NCI-H345 treated with DMSO at 0.1 percent for 48 hours (cell line): ENCODE measurements at regions not wholly inside any gene's neighbourhood (a gene's known extent, or its start where the extent isn't known, plus 50 kb on each side); places are given as distances from the start of the nearest gene placed in this dataset.

Experiments used
- DNase-seq: peaks from one replicate; lab custom pipeline; 2025; ENCODE audit not compliant: unreplicated experiment; lab: John Stamatoyannopoulos, UW

- DNase-seq: no peak
These were observed 315.4 kb downstream of the DIPK2A start for GRCh38 chr3:144287001-144287400.

GRCh38 chr3:144289057-144289456 is 317.4 kb downstream of the DIPK2A start:
- DNase-seq: no peak

DNA sequence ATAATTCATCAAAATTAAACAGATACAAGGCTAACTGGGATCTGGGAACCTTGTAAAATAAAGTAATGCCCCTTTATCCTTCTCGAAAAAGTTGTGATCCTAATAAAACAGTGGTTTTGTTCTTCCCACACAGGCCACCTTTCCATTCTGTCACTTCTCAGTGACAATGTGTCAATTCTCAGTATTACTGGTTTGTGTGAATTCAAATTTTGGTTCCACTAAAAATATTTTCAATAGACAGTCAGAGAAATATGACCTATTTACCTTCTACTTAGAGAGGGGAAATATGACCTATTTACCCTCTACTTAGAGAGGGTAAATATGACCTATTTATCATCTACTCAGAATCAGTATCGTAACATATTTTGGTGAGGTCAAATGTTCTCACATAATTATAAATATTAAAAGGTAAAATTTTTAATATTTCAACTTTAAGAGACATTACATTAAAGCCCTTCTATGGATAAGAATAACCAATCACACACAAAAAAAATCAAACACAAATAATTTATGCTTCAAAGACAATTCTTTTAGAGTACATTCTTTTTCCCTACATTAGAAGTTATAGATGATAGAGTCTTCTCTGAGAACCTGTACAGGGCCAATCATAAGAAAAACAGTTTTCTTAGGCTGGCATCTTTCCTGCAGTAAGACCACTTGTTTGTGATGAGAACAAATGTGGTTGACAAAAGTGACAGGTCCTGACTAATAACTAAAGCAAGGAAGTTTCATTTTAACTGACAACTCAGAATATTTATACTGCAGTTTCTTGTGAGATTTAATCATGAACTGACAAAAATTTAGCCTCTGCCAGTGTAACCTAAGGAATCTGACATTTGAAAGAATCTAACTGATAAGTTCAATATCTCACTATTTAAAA is 323.3 kb downstream of the DIPK2A start:
- no peak for DNase-seq

DNA sequence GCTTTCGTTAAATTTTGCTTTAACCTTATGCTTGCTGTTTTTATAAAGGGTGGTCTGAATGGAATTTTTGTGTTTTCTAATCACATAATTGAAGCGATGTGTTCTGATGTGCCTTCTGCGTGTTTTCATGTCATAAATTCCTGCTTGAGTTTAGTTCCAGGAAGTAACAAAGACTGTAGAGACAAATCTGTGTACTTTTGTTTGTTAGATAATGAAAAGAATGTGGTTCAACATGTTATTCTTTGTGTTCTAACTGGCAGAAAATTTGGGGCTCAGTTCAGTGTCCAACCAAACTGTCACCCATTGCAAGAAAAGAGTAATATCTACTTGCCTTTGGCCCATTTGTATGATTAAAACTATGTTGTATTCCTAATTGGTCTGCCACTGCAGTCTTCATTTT is 324.0 kb downstream of the DIPK2A start:
- no peak for DNase-seq

- DNase-seq: no peak
These were observed 325.2 kb downstream of the DIPK2A start for GRCh38 chr3:144296808-144297207.

- no peak for DNase-seq
These were observed 330.2 kb downstream of the DIPK2A start for GRCh38 chr3:144301863-144302262.

DNA sequence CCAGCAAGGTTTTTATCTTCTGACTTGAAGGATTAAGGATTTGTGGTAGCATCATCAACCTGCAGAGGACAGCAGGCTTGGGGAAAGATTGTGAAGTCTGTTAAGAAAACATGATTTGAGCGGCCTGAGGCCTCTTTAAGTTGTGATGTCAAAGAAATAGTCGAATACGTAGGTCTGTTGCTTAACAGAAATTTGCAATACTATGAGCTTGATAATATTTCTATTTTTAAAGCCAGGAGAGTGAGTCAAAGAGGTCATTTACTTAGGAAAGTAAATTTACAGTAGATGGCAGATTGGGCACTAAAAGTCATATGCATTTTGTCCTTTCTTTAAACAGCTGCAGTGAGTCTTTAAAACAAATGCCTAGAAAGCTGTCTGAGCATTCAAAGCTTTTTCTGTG is 336.3 kb downstream of the DIPK2A start:
- DNase-seq: no peak

DNA sequence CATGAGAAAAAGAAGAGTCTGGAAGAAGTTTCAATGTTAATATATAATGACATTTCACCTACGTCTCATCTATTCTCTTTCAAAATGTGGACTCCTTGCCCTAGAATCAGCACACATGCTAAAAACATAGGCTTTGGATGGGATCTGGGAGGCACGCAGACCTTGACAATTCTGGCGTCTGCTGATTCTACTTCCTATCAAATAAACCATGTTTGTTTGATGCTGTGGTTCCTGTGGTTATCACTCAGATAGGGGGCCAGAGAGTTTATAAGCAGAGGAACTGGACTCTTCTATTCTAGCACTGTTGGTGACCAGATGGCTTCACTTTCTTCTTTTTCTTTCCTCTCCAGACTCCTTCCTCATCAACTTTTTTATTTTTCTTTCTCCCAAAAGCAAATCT is 336.8 kb downstream of the DIPK2A start:
- DNase-seq: no peak

DNA sequence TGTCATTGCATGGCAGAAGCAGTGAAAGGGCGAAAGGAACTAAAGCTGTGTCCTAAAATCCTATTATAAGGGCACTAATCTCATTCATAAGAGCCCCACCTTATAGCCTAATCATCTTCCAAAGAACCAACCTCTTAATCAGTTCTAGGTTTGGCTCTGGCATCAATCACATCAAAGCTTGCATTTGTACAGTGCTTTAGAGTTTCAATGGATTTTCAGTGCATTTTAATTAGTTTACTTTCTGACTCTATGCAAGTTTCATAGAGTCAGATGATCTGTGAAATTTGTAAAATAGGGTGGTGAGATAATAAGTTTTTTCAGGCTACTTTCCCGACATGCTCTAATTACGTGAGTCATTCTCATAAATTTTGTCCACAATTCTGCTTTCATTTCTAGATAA is 341.1 kb downstream of the DIPK2A start:
- no peak for DNase-seq

- no peak for DNase-seq
These were observed 343.3 kb downstream of the DIPK2A start for GRCh38 chr3:144314946-144315345.

DNA sequence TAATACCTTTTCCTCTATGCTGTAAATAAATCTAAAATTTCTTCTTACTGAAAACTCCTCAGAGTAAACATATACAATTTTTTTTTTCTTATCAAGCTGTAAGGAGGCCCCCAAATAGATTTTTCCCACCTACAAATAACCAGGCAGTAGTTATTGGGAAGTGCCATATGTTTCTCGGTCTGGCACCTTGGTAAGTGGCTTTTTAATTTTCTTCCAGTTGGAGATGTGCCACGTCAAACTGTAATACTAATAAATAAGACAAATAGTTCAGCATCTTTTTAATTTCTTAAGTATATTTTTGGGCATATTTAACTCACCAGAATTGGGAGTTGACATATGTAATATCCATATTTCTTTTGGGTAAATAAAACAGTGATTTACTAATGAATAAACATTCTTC is 346.3 kb downstream of the DIPK2A start:
- DNase-seq: no peak

DNA sequence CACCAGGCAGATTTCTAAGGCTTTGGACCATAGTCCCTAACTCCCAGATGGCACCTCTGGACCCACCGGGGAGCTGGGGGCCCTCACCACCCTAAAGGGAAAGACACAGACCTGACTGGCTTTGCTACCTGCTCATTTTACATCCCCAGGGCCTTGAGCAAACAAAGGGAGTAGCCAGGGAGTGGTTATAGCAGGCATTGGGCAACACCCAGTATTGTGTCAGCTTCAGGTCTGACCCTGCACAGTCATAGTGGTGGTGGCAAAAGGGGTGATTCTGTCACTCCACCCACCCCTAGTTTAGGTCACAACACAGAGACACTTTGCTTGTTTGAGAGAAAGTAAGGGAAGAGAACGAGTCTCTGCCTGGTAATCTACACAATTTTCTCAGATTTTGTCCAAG is 352.5 kb downstream of the DIPK2A start:
- no peak for DNase-seq

GRCh38 chr3:144332868-144333267 is 361.2 kb downstream of the DIPK2A start:
- no peak for DNase-seq

- DNase-seq: no peak
These were observed 369.8 kb downstream of the DIPK2A start for GRCh38 chr3:144341471-144341870.

GRCh38 chr3:144343343-144343742 is 371.7 kb downstream of the DIPK2A start:
- DNase-seq: no peak

DNA sequence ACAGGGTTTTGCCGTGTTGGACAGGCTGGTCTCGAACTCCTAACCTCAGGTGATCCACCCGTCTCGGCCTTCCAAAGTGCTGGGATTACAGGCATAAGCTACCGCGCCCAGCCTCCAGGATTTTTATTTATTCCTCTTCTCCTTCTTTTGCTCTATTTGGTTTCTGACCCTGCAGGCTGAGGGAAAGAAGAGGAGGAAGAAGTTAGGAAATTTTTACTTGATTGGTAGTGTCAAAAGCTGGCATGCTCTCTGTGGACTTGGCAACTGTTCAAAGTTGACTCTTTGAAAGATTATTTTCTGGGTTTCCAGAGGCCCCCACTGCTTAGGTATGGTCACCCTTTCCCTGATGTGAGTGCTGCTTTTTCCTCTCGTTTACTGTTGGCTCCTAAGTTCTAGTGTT is 372.2 kb downstream of the DIPK2A start:
- no peak for DNase-seq

GRCh38 chr3:144344925-144345548 is 373.4 kb downstream of the DIPK2A start:
- DNase-seq: no peak

DNA sequence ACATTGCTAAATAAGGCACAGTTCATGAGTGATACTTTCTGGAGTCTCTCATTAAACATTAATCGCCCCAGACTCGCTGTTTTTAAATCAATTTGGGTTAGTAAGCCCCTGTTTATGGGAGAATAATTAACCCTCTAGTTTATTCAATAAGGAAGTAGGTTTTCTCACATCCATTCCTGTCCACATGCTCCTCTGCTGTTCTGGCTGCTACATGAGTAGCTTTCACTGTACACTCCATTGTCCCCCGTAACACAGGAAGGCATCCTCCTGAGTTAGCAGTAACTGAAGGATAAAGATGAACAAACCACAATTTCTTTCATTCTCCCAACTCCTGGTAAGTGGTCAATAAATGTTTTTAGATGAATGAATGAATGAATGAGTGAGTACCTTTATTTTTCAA is 378.5 kb downstream of the DIPK2A start:
- DNase-seq: no peak

DNA sequence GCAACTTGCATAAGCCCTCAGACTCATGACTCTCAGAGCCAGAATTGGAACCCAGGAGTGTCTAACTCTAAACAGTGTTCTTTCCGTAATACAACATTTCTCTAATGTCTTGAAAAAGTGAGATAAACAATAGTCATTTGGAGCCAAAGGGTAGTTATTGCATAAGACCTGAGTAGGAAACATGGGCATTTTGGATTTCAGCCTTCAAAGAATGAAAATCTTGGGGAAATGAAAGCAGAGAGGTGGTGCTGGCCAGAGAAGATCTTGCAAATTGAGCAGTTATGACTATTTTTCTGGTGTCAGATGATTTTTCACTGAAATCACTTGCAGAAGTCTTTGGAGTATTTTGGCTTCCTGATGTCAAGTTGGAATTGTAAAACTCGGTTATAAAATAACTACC is 379.4 kb downstream of the DIPK2A start:
- DNase-seq: no peak

DNA sequence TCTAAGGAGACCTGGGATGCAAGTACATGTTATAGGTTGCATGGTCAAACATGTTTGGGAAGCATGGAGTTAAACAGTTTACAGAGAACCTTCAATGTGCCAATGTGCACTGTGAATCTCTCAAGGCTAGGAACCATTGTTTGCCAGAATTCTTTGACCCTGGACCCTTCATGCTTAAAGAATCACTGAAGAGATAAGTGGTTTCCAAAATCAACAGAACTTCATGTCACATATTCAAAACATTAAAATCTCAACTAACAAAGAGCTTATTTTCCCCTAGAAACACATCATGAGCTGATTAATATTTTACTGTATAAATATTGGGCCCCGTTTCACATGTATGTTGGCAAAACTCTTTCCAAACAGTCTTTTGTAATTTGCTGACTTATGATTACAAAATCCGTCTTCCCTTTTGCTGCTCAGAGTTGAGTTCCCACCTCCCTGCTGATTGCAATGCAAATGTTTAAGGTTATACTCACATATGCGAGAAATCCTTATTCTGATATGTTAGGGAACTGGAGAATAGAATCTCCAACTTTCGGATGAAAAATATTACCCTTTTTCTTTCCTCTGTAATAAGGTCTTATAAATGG is 380.2 kb downstream of the DIPK2A start:
- no peak for DNase-seq

DNA sequence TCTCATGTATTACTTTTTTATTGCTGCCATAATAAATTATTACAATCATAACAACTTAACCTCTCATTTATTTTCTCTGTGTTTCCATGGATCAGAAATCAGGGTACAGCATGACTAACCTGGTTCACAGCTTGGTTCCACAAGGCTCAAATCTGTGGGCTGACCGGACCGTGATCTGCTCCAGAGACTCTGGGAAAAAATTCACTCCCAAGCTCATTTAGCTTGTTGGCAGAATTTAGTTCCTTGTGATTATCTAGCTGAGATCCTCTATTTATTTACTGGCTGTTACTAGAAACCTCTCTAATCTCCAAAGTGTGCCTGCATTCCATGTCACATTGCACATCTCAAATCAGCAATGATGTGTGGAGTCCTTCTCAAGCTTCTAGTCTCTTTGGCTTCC is 386.6 kb downstream of the DIPK2A start:
- no peak for DNase-seq

- DNase-seq: no peak
These were observed 389.4 kb downstream of the DIPK2A start for GRCh38 chr3:144361002-144361401.
